H9 (cell line): ENCODE measurements at regions not wholly inside any gene's neighbourhood (a gene's known extent, or its start where the extent isn't known, plus 50 kb on each side); places are given as distances from the start of the nearest gene placed in this dataset.

Experiments
- DNase-seq: peaks from one replicate; pipeline ENCODE4 v3.0.0-alpha.2; 2017
- H2AFZ ChIP-seq: one replicate; pipeline ENCODE4 v1.6.1; 2013; ENCODE audit warnings: mild to moderate bottlenecking, low read length, control low read depth, moderate library complexity
- H2AK5ac ChIP-seq: 2 replicates; pipeline ENCODE4 v1.6.1; 2013; ENCODE audit warnings: low read length, control low read depth, mixed read lengths; ENCODE audit not compliant: insufficient read length
- H2BK120ac ChIP-seq: one replicate; pipeline ENCODE4 v1.6.1; 2013; ENCODE audit warnings: low read depth, mild to moderate bottlenecking, low read length, control low read depth, inconsistent platforms; ENCODE audit not compliant: poor library complexity, severe bottlenecking
- H2BK12ac ChIP-seq: 2 replicates; pipeline ENCODE4 v1.6.1; 2013; ENCODE audit warnings: low read length, control low read depth, mixed read lengths, low read depth; ENCODE audit not compliant: insufficient read length
- H2BK15ac ChIP-seq: 2 replicates; pipeline ENCODE4 v1.6.1; 2013; ENCODE audit warnings: low read depth, low read length, control low read depth
- H2BK20ac ChIP-seq: one replicate; pipeline ENCODE4 v1.6.1; 2013; ENCODE audit warnings: low read depth, mild to moderate bottlenecking, low read length, control low read depth, inconsistent platforms; ENCODE audit not compliant: poor library complexity, severe bottlenecking
- H2BK5ac ChIP-seq: 2 replicates; pipeline ENCODE4 v1.6.1; 2013; ENCODE audit warnings: low read length, control low read depth, mixed read lengths; ENCODE audit not compliant: insufficient read length
- H3K14ac ChIP-seq: 2 replicates; pipeline ENCODE4 v1.6.1; 2013; ENCODE audit warnings: low read length, control low read depth; ENCODE audit not compliant: insufficient read depth
- H3K18ac ChIP-seq: 2 replicates; pipeline ENCODE4 v1.6.1; 2013; ENCODE audit warnings: low read depth, mild to moderate bottlenecking, mixed read lengths, low read length, control low read depth; ENCODE audit not compliant: insufficient read length
- H3K23ac ChIP-seq: 2 replicates; pipeline ENCODE4 v1.6.1; 2013; ENCODE audit warnings: low read length, control low read depth, mixed read lengths, low read depth; ENCODE audit not compliant: insufficient read length
- H3K23me2 ChIP-seq: 2 replicates; pipeline ENCODE4 v1.6.1; 2013; ENCODE audit warnings: low read depth, mild to moderate bottlenecking, mixed read lengths, low read length, control low read depth; ENCODE audit not compliant: insufficient read length, poor library complexity, severe bottlenecking
- H3K27ac ChIP-seq: 2 replicates; pipeline ENCODE4 v1.5.1; 2013; ENCODE audit warnings: low read length, control low read depth, mixed read lengths, low read depth; ENCODE audit not compliant: insufficient read length
- H3K27me3 ChIP-seq: 2 replicates; pipeline ENCODE4 v1.6.1; 2013; ENCODE audit warnings: low read length, control low read depth, inconsistent platforms; ENCODE audit not compliant: insufficient read depth
- H3K4ac ChIP-seq: 2 replicates; pipeline ENCODE4 v1.6.1; 2013; ENCODE audit warnings: low read depth, mild to moderate bottlenecking, control low read depth, inconsistent platforms, low read length, moderate library complexity
- H3K4me1 ChIP-seq: 2 replicates; pipeline ENCODE4 v1.6.1; 2013; ENCODE audit warnings: low read length, control low read depth, inconsistent platforms; ENCODE audit not compliant: insufficient read depth
- H3K4me2 ChIP-seq: 2 replicates; pipeline ENCODE4 v1.6.1; 2013; ENCODE audit warnings: low read length, control low read depth, mixed read lengths; ENCODE audit not compliant: insufficient read length, insufficient read depth
- H3K56ac ChIP-seq: 2 replicates; pipeline ENCODE4 v1.6.1; 2013; ENCODE audit warnings: low read depth, mild to moderate bottlenecking, mixed read lengths, low read length, control low read depth; ENCODE audit not compliant: insufficient read length
- H3K79me1 ChIP-seq: 2 replicates; pipeline ENCODE4 v1.6.1; 2013; ENCODE audit warnings: low read depth, mild to moderate bottlenecking, moderate library complexity, low read length, control low read depth, inconsistent platforms; ENCODE audit not compliant: insufficient read depth, poor library complexity, severe bottlenecking
- H3K79me2 ChIP-seq: 2 replicates; pipeline ENCODE4 v1.6.1; 2013; ENCODE audit warnings: low read length, control low read depth, inconsistent platforms; ENCODE audit not compliant: insufficient read depth
- H3K9ac ChIP-seq: 2 replicates; pipeline ENCODE4 v1.6.1; 2013; ENCODE audit warnings: low read length, control low read depth, mixed read lengths; ENCODE audit not compliant: insufficient read length; ENCODE audit errors: extremely low read depth
- H3K9me3 ChIP-seq: one replicate; pipeline ENCODE4 v1.6.1; 2013; ENCODE audit warnings: low read depth, low read length, inconsistent platforms; ENCODE audit not compliant: control insufficient read depth
- H3T11ph ChIP-seq: one replicate; pipeline ENCODE4 v1.6.1; 2013; ENCODE audit warnings: mild to moderate bottlenecking, low read length, control low read depth, inconsistent platforms
- H4K20me1 ChIP-seq: one replicate; pipeline ENCODE4 v1.6.1; 2013; ENCODE audit not compliant: control insufficient read depth, insufficient read length, insufficient read depth
- H4K5ac ChIP-seq: 2 replicates; pipeline ENCODE4 v1.6.1; 2013; ENCODE audit warnings: low read depth, mild to moderate bottlenecking, mixed read lengths, low read length, control low read depth; ENCODE audit not compliant: insufficient read length
- H4K8ac ChIP-seq: replicated peaks from 2 replicates; pipeline ENCODE4 v1.6.1; 2013; ENCODE audit warnings: low read length, control low read depth, mixed read lengths, low read depth; ENCODE audit not compliant: insufficient read length
- H4K91ac ChIP-seq: 2 replicates; pipeline ENCODE4 v1.6.1; 2013; ENCODE audit warnings: low read depth, mild to moderate bottlenecking, moderate library complexity, mixed read lengths, low read length, control low read depth; ENCODE audit not compliant: insufficient read length
- H3K27ac Mint-ChIP-seq, 3 experiments: 2 replicates in 2 of 3; 3 replicates in 1 of 3; pipeline ENCODE4 v1.8.0; 2020 to 2021; ENCODE audit warnings: mixed read lengths in 3 of 3, mild to moderate bottlenecking in 1 of 3, moderate library complexity in 1 of 3
- H3K27me3 Mint-ChIP-seq: 2 replicates; pipeline ENCODE4 v1.8.0; 2021; ENCODE audit warnings: low read depth, mild to moderate bottlenecking, moderate library complexity, mixed read lengths
- H3K36me3 Mint-ChIP-seq, 3 experiments: 2 replicates in 2 of 3; 3 replicates in 1 of 3; pipeline ENCODE4 v1.8.0; 2020 to 2021; ENCODE audit warnings: low read depth in 3 of 3, mixed read lengths in 3 of 3; ENCODE audit not compliant: insufficient read depth in 1 of 3
- H3K4me1 Mint-ChIP-seq, 2 experiments: 2 replicates each; pipeline ENCODE4 v1.8.0; 2020; ENCODE audit warnings: mixed read lengths in 2 of 2
- H3K4me3 Mint-ChIP-seq, 2 experiments: 2 replicates in 1 of 2; 3 replicates in 1 of 2; pipeline ENCODE4 v1.8.0; 2020 to 2021; ENCODE audit warnings: mild to moderate bottlenecking in 2 of 2, mixed read lengths in 2 of 2, moderate library complexity in 1 of 2
- H3K9me3 Mint-ChIP-seq, 2 experiments: 2 replicates in 1 of 2; 3 replicates in 1 of 2; pipeline ENCODE4 v1.8.0; 2020; ENCODE audit warnings: mild to moderate bottlenecking in 2 of 2, mixed read lengths in 2 of 2, moderate library complexity in 1 of 2
- TF ChIP-seq, protein P1 (sequence below): fragments of 200-600 bp; sonication (generic); conservative IDR thresholded peaks from 3 replicates; pipeline ENCODE4 v1.8.0; 2021; ENCODE audit warnings: antibody characterized with exemption, mild to moderate bottlenecking

DNA sequence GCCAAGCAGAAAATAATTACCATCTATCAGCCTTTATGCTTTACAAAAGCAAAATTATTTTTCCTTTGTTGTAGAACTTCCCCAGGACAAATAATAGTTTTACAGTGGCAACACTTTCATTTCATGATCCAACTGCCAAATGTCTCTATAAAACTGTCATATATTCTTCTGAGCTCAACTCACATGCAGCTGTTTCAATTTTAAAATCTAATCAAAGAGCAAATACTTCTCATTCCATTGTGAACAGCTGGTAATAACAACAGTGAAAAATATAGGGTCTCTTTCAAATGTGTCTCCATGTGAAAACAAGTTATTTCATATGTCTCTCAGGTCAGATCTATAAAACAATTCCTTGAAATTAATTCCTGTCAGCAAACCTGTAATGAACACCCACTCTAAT lies 270.6 kb upstream of the SLC7A11 start:
- Histone ChIP-seq H2BK5ac (no peak overlapping the region), H3K27me3 (no peaks in the 10 kb centered on the region; the same call in 1 of the 2 replicates), H4K5ac (no peak overlapping the region), H3K14ac (no peak overlapping the region), H3K56ac (no peak overlapping the region), H3K23me2 (no peaks in the 10 kb centered on the region), H3K79me2 (no peaks in the 10 kb centered on the region), H2AK5ac (no peak overlapping the region), H3K9me3 (no peaks in the 10 kb centered on the region), H3K27ac (no peak overlapping the region), H2BK15ac (no peak overlapping the region), H3K9ac (no peak overlapping the region), H4K8ac (no peak overlapping the region), H2BK120ac (no peak overlapping the region), H3K18ac (no peak overlapping the region), H3K4ac (no peak overlapping the region), H3K4me2 (no peak overlapping the region), H3K4me1 (no peaks in the 10 kb centered on the region), H4K91ac (no peak overlapping the region), H2BK12ac (no peak overlapping the region), H2BK20ac (no peak overlapping the region), H3K23ac (no peak overlapping the region), H2AFZ (no peak overlapping the region), H4K20me1 (no peaks in the 10 kb centered on the region), H3T11ph (no peak overlapping the region), H3K79me1 (no peaks in the 10 kb centered on the region)
- Mint-ChIP-seq H3K27me3 (no peaks in the 10 kb centered on the region), H3K4me3 (no peak overlapping the region), H3K27ac (no peak overlapping the region), H3K9me3 (no peaks in the 10 kb centered on the region), H3K4me1 (peaks cover 4 to 9% of the 10 kb centered on the region in 2 experiments; a peak in 3 of 4 replicates), H3K36me3 (no peaks in the 10 kb centered on the region)
- no peak for DNase-seq
- TF ChIP-seq, protein P1, sequence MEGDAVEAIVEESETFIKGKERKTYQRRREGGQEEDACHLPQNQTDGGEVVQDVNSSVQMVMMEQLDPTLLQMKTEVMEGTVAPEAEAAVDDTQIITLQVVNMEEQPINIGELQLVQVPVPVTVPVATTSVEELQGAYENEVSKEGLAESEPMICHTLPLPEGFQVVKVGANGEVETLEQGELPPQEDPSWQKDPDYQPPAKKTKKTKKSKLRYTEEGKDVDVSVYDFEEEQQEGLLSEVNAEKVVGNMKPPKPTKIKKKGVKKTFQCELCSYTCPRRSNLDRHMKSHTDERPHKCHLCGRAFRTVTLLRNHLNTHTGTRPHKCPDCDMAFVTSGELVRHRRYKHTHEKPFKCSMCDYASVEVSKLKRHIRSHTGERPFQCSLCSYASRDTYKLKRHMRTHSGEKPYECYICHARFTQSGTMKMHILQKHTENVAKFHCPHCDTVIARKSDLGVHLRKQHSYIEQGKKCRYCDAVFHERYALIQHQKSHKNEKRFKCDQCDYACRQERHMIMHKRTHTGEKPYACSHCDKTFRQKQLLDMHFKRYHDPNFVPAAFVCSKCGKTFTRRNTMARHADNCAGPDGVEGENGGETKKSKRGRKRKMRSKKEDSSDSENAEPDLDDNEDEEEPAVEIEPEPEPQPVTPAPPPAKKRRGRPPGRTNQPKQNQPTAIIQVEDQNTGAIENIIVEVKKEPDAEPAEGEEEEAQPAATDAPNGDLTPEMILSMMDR, result no peak
